Suprapubic skin (tissue), 4 donors: ENCODE measurements at regions not wholly inside any gene's neighbourhood (a gene's known extent, or its start where the extent isn't known, plus 50 kb on each side); places are given as distances from the start of the nearest gene placed in this dataset.

Source experiments
- DNase-seq, 2 donors: peaks; one replicate each; pipeline ENCODE4 v3.0.0-alpha.2; 2019; ENCODE audit warnings: low spot score in 2 of 2
- H3K27ac ChIP-seq: fragments of 200-600 bp; sonication (generic); one replicate; pipeline ENCODE4 v1.5.1; 2019
- H3K27me3 ChIP-seq: fragments of 200-600 bp; sonication (generic); one replicate; pipeline ENCODE4 v1.5.1; 2019
- H3K36me3 ChIP-seq: fragments of 200-600 bp; sonication (generic); one replicate; pipeline ENCODE4 v1.5.1; 2019
- H3K4me1 ChIP-seq: fragments of 200-600 bp; sonication (generic); one replicate; pipeline ENCODE4 v1.5.1; 2019
- H3K4me3 ChIP-seq: fragments of 200-600 bp; sonication (generic); one replicate; pipeline ENCODE4 v1.5.1; 2019; ENCODE audit warnings: mild to moderate bottlenecking
- H3K9me3 ChIP-seq: fragments of 200-600 bp; sonication (generic); one replicate; pipeline ENCODE4 v1.5.1; 2019
- EP300 ChIP-seq: sonication (generic); formaldehyde crosslinking; IDR thresholded peaks from one replicate; pipeline ENCODE4 v1.6.1; 2017; ENCODE audit warnings: antibody characterized with exemption
- POLR2A ChIP-seq, 2 donors: fragments of 450-650 bp; IDR thresholded peaks; one replicate each; pipeline ENCODE4 v1.6.1; 2017; ENCODE audit warnings: antibody characterized with exemption in 2 of 2, mild to moderate bottlenecking in 2 of 2, moderate library complexity in 2 of 2
- POLR2AphosphoS5 ChIP-seq, 3 donors: sonication (generic); formaldehyde crosslinking; IDR thresholded peaks; one replicate each; pipeline ENCODE4 v1.6.1; 2017; ENCODE audit warnings: antibody characterized with exemption in 3 of 3
- WGBS: methylation state at CpG from one replicate; pipeline ENCODE4 v1.1.5; 2018; 5-methylcytosine and 5-hydroxymethylcytosine counted together
- TF ChIP-seq, protein P1 (sequence below), 2 donors: fragments of 200-600 bp in 1 of 2; fragments of 450-650 bp in 1 of 2; sonication (generic) in 1 of 2; IDR thresholded peaks; one replicate each; pipeline ENCODE4 v1.5.1; 2016 to 2019; ENCODE audit warnings: antibody characterized with exemption in 2 of 2, mild to moderate bottlenecking in 1 of 2, moderate library complexity in 1 of 2

DNA sequence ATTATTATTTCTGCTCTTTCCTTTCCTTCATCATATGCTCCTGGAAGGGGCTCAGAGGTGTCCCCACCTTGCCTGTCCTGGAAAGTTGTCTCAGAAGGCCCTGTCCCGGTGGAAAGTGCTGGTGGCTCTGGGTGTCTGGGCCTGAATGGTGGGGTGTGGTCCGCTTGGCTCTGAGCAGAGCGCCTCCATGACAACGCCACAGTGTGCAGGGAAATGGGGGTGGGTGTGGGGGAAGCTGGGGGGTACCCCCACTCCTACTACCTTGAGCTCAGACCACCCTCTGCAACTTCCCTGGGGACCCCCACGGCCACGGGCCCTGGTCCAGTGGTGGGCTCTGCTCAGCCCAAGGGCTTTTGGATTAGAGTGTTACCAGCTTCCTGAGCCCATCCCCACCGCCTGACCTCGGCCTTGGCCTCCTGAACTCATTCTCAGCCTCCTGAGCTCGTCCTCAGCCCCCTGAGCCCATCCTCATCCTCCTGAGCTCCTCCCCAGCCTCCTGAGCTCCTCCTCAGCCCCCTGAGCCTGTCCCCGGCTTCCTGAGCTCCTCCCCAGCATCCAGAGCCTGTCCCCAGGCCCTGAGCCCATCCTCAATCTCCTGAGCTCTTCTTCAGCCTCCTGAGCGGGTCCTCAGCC lies 106.4 kb upstream of the FAM20C start:
- Histone ChIP-seq H3K27me3 (peaks cover 3% of the 10 kb centered on the region), H3K27ac (no peak overlapping the region), H3K9me3 (no peaks in the 10 kb centered on the region), H3K4me3 (no peak overlapping the region), H3K4me1 (peaks cover 33% of the 10 kb centered on the region), H3K36me3 (no peaks in the 10 kb centered on the region)
- 88% methylated on average over 9 of the region's 11 CpGs for WGBS
- peak in 1 of 2 donors; percentile 43 for DNase-seq
- TF ChIP-seq, protein P1, sequence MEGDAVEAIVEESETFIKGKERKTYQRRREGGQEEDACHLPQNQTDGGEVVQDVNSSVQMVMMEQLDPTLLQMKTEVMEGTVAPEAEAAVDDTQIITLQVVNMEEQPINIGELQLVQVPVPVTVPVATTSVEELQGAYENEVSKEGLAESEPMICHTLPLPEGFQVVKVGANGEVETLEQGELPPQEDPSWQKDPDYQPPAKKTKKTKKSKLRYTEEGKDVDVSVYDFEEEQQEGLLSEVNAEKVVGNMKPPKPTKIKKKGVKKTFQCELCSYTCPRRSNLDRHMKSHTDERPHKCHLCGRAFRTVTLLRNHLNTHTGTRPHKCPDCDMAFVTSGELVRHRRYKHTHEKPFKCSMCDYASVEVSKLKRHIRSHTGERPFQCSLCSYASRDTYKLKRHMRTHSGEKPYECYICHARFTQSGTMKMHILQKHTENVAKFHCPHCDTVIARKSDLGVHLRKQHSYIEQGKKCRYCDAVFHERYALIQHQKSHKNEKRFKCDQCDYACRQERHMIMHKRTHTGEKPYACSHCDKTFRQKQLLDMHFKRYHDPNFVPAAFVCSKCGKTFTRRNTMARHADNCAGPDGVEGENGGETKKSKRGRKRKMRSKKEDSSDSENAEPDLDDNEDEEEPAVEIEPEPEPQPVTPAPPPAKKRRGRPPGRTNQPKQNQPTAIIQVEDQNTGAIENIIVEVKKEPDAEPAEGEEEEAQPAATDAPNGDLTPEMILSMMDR (IDR thresholded peaks at IDR 0.05) = no peak
- TF ChIP-seq POLR2A (IDR thresholded peaks at IDR 0.05) = no peak
- TF ChIP-seq POLR2AphosphoS5 (IDR thresholded peaks at IDR 0.05) = no peak
- no peak for TF ChIP-seq EP300

DNA sequence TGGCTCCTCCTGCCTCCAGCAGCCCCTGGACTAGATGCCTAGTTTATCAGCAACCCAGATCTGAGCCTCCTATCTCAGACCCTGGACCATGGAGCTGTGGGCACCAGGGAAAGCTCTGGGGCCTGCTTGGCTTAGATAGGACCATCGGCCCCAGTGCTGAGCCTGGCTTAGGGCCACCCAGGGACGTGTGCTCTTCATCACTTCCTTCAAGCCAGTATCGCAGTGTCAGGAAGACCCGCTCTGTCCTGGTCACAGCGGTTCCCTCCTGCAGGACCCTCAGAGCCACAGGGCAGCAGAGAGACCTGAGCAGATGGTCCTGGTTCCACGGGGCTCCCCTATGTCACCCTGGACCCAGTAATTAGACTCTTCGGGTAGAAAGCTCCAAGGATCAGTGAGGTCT lies 105.7 kb upstream of the FAM20C start:
- no peak for DNase-seq
- H3K4me3 ChIP-seq = no peak overlapping the region
- H3K27me3 ChIP-seq = peaks cover 1% of the 10 kb centered on the region
- WGBS = 90% methylated on average over 2 of the region's 7 CpGs
- TF ChIP-seq POLR2A (IDR thresholded peaks at IDR 0.05) = no peak
- TF ChIP-seq POLR2AphosphoS5 (IDR thresholded peaks at IDR 0.05) = no peak
- no peak for TF ChIP-seq EP300
- TF ChIP-seq, protein P1 (IDR thresholded peaks at IDR 0.05) = no peak
- no peak overlapping the region for H3K27ac ChIP-seq
- H3K9me3 ChIP-seq = no peaks in the 10 kb centered on the region
- peaks cover 33% of the 10 kb centered on the region for H3K4me1 ChIP-seq
- H3K36me3 ChIP-seq = no peaks in the 10 kb centered on the region

DNA sequence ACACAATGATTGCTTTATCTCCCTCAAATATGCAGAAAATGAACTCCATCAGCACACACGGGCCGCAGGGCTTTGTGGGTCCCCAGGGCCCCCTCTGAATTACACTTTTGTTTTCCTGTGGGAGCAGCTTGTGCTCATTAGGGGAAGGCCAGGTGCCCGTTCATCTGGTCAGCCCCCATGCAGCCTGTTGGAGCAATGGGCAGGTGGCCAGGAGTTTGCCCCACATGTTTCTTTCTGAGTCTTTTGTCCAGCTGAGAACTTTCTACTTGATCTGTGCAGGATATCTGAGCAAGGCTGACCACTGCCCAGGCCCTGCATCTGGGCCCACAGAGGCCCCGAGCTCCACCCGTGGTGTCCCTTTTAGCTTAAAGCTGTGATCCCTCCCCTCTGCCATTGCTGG lies 105.3 kb upstream of the FAM20C start:
- Histone ChIP-seq H3K27me3 (no peaks in the 10 kb centered on the region), H3K4me3 (no peak overlapping the region), H3K36me3 (no peaks in the 10 kb centered on the region), H3K9me3 (no peaks in the 10 kb centered on the region), H3K27ac (no peak overlapping the region), H3K4me1 (peaks cover 34% of the 10 kb centered on the region)
- no peak for DNase-seq
- WGBS = 78% methylated on average over 5 of the region's 5 CpGs
- TF ChIP-seq EP300 = no peak
- TF ChIP-seq, protein P1 (IDR thresholded peaks at IDR 0.05) = no peak
- TF ChIP-seq POLR2A (IDR thresholded peaks at IDR 0.05) = no peak
- TF ChIP-seq POLR2AphosphoS5 (IDR thresholded peaks at IDR 0.05) = no peak

DNA sequence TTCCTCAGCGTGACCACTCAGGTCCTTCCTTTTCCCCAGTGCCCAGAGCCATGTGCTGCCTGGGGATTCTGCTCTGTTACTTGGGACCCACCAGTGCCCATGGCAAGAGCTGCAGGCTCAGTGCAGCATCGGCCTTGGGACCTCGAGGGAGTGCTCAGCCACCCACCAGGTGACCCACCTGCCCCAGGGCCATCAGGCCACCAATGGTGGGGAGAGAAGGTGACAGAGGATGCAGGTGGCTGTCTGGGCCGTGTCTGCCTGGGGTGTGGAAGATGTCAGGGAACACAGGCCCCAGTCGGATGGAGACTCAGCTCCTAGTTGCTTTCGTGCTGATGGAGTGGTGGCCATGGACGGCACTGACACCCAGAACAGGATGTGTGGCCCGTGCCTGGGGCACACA lies 104.7 kb upstream of the FAM20C start:
- Histone ChIP-seq H3K27ac (no peak overlapping the region), H3K27me3 (no peaks in the 10 kb centered on the region), H3K4me3 (no peak overlapping the region), H3K9me3 (no peaks in the 10 kb centered on the region), H3K4me1 (peaks cover 36% of the 10 kb centered on the region), H3K36me3 (no peaks in the 10 kb centered on the region)
- TF ChIP-seq POLR2AphosphoS5 (IDR thresholded peaks at IDR 0.05) = no peak
- 100% methylated on average over 2 of the region's 8 CpGs for WGBS
- DNase-seq = no peak

DNA sequence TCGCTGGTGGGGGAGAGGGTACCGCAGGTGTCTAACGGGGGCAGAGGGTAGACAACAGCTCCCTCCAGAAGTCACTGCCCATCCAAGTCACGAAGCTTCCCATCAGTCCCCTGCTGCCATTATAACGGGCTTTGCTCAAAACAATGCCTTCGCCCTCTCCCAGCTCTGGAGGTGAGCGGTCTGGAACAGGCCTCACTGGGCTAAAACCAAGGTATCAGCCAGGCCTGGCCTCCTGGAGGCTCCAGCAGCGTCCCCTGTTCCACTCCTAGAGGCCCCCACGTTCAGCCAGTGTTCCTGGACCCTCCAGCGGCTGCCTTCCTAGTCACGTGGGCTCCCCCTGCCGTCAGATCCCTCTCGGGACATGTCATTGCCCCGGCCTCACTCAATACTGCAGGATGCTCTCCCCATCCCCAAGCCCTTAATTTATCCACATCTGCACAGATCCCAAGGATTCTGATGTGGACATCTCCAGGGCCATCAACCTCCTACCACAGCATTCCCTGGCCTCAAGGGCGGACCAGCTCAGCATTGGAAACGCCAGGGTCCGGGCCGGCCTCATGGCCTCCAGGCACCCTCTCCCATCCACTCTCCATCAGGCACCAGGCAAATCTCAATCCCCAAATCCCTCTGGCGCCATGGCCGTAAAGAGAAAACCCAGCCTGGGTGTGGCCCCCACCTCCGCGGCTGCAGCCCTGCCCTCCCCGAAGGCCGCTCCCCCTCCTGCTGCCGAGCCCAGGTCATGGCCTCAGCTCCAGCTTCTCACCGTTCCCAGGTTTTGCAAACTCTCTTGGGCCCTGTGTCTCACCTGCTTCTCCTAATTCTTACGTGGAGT lies 104.1 kb upstream of the FAM20C start:
- H3K4me1 ChIP-seq = peaks cover 42% of the 10 kb centered on the region
- no peaks in the 10 kb centered on the region for H3K9me3 ChIP-seq
- TF ChIP-seq EP300 (no peak), POLR2A (IDR thresholded peaks at IDR 0.05) (no peak), POLR2AphosphoS5 (IDR thresholded peaks at IDR 0.05) (no peak)
- TF ChIP-seq, protein P1 (IDR thresholded peaks at IDR 0.05) = no peak
- 85% methylated on average over 27 of the region's 27 CpGs for WGBS
- no peaks in the 10 kb centered on the region for H3K36me3 ChIP-seq
- H3K27me3 ChIP-seq = no peaks in the 10 kb centered on the region
- H3K27ac ChIP-seq = peak overlapping the region; percentile 51
- no peak for DNase-seq
- no peak overlapping the region for H3K4me3 ChIP-seq
